MV-4-11 (cell line): ENCODE measurements at regions not wholly inside any gene's neighbourhood (a gene's known extent, or its start where the extent isn't known, plus 50 kb on each side); places are given as distances from the start of the nearest gene placed in this dataset.

Source experiments
- DNase-seq: peaks from one replicate; lab custom pipeline; 2025; lab: John Stamatoyannopoulos, UW

DNA sequence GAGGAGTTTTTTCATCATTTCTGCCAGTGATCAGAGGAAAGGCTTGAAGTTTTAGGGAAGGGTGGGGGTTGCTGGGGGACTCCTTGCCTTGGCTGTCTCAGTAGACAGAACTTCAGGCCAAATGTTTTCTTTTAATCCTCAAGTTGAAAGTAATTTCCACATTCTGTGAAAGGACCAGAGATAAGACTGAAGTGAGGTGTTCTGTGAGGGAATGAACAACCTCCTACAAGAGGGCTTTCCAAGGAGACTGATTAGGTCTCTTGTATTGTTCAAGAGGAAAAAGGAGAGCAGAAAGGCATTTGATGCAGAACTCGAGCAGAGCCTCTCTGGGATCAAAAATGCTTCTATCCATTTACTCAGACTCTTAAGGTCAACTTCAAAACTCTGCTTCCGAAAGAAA, 282.1 kb upstream of the ATP10B start:
- no peak for DNase-seq

DNA sequence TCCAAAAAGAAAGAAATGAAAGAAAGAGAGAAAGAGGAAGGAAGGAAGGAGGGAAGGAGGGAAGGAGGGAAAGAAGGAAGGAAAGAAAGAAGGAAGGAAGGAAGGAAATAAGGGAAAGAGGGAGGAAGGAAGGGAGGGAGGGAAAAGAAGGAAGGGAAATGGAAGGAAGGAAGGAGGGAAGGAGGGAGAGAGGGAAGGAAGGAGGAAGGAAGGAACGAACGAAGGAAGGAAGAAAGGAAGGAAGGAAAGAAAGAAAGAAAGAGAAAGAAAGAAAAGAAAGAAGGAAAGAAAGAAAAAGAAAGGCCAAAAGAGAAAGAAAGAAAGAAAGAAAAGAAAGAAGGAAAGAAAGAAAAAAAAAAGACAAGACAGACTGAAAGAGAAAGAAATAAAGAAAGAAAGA, 263.9 kb upstream of the ATP10B start:
- DNase-seq, result no peak

DNA sequence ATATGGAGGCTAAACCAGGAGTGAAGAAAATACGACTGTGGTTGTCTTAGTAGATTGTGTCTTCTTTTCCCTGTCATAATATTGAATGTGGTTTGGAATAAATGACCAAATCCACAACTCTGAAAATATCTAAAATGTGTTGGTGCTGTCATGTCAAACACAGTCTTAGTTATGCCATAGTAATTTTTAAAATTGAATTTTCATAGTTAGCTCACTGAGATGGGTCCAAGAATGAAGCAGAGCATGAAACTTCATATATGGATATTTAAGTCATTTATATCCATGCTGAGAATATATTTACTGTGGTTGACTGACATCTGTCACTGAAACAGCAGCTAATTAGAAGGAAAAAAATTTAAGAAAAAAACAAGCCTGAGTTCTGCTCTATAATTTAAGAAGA, 260.4 kb upstream of the ATP10B start:
- DNase-seq, result no peak

DNA sequence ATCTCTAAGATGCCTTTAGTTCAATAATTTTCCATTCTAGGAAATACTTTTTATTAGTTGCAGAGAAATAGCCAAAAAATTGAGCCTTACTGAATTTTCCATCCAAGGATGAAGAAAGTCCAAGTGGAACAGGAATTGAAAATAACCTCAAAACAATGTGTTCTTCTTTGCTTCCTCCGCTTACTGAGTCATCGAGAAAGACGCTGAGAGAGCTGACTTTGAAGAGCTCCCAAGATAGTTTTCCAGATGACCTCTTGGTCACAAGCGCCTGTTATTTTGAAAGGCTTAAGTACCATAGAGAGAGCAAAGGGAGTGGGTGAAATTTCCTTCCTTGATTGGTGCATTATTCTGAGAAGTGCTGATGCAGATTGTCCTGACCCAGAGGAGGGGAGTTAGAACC, 253.5 kb upstream of the ATP10B start:
- peak; percentile 48 for DNase-seq

DNA sequence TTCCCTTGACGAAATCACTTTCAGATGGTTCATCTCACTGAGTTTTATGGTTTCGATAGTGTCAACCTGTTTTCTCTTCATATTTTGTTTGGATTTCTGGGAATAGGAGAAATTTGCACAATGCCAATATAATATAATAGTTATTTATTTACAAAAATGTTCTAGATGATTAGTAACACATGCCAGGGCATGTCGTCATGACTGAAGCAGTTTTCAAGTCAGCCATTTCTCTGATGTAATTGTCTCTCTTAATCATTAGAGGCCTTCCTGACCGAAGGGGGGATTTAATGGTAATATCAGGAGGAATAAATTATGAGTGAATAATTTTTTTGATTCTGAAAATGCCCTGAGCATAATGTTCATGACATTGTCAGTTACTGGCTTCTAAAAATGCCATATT, 246.5 kb upstream of the ATP10B start:
- no peak for DNase-seq

DNA sequence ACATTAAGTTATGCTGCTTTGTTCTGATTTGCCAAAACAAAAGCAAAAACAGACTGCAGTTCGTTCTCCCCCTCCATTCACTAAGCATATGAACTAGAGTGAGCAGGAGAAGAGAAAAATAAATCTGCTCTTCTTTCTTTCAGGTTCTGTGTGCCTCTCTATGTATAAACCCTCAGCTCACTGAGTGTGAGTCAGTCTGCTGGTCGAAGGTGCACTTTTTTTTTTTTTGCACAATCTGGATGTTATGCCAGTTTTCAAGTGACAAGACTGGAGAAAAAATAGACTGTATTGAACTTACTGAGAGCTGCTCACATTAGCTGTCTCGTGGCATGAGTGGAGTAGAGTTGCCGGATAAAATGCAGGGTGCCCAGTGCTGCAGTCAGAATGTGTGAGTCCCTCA, 244.6 kb upstream of the ATP10B start:
- DNase-seq, result no peak

DNA sequence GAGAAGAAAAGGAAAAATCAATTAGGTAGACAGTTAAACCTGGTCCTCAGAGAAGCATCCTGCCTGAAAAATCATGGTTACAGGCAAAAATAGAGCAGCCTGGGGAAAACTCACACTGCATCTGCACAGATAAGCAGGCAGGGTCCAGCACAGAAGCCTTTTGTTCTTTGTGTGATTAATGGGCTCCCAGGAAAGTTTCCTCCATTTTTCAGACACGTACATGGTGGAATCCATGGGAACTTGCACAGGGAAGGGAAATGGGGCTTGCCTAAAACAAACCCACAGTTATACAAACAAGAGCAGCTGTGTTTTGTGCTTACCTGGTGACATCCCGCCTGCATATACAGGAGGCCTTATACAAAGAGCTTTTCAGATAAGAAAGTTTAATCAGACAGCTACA, 243.9 kb upstream of the ATP10B start:
- no peak for DNase-seq

DNA sequence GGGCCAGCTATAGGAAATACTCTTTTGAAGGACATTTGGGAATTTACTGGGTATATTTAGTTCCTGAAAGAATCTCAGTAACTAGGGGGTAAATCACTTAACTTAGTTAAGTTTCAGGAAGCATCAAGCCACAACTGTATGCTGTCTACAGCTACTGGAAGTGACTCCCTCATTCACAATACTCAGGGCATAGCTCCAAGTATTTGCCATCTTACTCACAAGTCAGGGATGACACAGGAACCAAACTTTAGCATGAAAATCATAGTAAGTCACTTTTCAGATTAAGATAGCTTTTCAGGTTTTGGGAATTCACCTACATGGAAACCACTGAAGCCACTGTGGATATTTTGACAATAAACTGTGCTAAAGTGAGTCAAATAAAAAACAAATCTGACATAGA, 242.4 kb upstream of the ATP10B start:
- no peak for DNase-seq

DNA sequence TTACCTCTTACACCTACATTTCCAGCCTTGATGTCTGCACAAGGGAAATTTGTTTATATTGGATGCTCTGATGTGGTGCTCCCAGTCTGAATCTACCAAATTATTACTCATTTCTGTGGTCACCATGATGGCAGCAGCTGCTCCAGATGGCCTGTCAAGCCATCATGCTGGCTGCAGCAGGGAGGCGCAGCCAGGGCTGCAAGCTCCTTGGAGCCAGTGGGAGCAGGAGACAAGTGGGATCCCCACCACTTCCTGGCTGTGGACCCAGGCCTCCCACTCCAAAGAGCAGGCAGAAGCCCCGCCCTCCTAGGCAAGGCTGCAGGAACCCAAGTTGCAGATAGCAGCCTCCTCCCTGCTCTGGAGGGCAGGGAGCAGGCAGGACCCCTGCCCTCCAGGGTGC, 241.1 kb upstream of the ATP10B start:
- no peak for DNase-seq

DNA sequence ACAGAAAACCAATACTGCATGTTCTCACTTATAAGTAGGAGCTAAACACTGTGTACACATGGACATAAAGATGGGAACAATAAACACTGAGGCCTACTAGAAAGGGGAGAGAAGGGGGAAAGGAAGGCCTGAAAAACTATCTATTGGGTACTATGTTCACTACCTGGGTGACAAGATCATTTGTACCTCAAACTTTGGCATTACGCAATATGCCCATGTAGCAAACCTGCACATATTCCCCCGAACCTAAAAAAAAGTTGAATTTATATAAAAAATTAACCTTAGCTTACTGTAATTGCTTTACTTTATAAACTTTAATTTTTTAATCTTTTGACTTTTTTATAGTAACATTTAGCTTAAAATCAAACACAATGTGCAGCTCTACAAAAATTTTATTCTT, 237.6 kb upstream of the ATP10B start:
- no peak for DNase-seq

DNA sequence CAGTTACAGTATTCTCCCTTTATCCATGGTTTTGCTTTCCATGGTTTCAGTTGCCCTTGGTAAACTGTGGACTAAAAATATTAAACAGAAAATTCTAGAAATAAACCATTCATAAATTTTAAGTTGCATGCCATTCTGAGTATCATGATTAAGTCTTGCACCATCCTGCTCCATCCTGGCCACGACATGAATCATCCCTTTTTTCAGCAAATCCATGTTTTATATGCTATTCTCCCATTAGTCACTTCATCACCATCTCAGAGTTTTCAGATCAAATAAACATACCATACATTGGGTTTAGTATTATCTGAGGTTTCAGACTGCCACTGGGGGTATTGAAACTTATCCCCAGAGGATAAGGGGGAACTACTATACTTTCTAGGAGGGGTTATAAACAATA, 234.4 kb upstream of the ATP10B start:
- no peak for DNase-seq

DNA sequence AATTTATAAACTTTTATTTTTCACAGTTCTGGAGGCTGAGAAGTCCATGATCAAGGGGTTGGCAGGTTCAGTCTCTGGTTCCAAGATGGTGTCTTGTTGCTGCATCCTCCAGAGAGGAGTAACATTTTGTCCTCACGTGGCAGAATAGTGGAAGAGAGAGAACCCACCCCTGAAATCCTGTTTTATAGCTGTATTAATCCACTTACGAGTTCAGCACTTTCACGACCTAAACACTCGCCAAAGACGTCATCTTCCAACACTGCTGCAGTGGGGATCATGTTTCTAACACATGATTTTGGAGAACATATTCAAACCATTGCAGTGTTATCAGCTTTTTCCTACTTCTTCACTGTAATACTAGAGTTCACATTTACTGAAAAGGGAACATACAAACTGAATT, 233.0 kb upstream of the ATP10B start:
- no peak for DNase-seq

DNA sequence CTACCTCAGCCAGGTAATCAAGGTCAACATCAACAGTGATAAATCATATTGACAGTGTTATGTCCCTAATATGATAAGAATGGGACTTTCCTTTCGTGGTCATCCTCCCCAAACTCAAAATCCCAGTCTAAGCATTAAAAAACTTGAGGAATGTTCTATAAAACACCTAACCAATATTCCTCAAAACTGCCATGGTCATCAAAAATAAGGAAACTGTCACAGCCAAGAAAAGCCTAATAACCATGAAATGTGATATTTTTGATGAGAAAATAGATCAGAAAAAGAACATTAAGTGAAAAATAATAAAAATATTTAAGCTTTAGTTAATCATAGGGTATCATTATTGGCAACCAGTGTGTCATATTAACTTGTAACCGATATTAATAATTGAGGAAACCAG, 232.1 kb upstream of the ATP10B start:
- DNase-seq, result no peak

DNA sequence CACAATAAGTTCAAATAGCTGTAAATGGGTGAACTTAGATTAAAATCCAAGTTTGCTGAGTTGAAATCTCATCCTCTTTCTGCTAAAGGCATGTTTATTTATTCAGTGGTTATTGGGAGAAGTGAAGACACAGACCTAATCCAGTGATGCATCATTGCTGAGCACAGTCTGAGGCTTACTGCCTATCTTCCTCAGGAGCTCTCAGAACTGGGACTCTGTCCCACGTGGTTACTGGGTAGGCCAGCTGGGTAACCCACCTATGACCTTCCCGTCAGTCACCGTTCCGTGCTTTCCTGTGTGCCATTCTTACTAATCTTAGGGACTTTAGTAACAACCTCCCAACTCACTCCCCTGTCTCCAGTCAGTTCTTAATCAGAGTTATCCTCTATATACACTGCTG, 226.8 kb upstream of the ATP10B start:
- DNase-seq, result no peak

DNA sequence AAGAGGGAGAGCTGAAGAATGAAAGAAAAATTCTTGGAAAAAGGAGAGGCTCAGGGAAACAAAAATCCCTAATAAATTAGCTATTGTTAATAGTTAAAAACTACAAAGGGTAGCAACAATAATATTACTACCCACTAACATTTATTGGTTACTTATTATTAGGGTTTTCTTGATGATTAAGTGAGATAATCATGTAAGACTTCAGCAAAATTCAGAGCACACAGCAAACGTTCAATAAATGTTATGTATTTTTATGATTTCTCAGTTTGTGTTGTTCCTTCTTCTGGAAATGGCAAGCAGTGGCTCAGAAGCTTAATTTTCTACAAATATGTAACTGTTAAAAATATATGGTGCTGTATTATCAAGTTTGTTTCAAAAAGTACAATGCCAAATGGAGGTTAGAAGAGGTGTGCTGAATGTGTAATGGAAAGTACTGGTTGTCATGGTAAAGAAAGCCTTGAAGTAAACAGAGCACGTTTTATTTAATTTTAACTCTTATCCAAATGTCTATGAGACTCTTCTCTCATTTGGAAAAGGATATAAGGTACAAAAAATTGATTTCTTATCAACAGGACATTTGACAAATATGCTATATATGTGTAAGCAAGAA, 226.0 kb upstream of the ATP10B start:
- DNase-seq, result no peak

DNA sequence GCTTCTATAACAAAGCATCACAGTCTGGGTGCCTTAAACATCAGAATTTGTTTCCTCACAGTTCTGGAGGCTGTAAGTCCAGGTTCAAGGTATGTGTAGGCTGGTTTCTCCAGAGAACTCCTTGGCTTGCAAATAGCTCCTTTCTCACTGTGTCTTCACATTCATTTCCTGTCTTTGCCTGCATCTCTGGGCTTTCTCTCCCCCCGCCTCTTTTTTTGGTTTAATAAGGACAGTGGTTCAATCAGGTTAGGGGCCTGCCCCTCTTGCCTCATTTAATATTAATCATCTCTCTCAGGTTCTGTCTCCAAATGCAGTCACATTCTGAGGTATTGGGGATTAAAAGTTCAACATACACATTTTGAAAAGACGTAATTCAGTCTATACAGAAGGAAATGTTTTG, 225.5 kb upstream of the ATP10B start:
- DNase-seq, result no peak

DNA sequence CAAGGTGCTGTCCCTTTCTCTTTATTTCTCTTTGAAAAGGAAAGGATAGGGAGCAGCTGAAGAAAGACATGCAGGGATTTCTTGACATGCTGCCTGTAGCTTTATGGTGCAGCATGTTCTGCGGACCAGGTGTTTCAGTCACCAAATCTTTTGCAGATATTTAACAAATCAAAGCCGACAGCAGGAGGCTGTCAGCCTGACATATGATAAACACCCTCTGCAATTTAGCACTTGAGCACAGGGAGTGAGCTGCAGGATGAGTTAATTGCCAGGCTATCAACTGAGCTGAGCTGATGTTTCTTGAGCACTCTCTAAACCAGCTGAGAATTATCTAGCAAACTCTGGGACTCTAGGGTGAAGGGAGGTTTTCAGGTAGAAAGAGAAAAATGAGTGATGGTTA, 212.8 kb upstream of the ATP10B start:
- DNase-seq, result no peak

DNA sequence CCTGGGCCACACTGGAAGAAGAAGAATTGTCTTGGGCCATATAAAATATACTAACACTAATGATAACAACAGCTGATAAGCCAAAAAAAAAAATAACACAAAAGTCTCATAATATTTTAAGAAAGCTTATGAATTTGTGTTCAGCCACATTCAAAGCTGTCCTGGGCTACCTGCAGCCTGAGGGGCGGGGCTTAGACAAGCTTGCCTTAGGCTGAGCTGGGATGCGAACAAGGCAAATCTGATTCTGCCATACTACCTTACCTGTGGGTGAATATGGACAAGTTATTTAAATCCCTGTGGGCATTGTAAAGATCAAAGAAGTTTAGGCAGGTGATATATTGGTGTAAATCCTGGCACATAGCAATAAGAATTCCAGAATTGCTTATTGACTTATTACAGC, 212.3 kb upstream of the ATP10B start:
- no peak for DNase-seq

DNA sequence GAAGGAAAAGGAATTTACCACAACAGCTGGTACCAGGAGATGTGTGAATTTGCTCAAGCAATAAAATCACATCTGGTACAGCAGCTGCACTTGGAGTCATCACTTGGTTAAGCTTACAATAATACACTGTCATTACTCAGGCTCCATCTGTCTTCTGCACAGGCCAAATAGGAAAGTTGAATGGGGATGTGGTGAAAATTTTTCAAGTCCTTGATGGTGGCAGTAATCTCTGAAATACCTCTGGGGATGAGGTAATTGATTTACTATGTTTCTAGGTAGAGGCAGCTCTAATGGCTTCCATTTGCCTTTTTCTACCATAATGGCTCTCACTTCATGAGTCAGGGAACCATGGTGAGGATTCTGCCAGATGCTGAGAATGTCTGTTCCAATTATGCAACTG, 206.8 kb upstream of the ATP10B start:
- DNase-seq, result no peak

DNA sequence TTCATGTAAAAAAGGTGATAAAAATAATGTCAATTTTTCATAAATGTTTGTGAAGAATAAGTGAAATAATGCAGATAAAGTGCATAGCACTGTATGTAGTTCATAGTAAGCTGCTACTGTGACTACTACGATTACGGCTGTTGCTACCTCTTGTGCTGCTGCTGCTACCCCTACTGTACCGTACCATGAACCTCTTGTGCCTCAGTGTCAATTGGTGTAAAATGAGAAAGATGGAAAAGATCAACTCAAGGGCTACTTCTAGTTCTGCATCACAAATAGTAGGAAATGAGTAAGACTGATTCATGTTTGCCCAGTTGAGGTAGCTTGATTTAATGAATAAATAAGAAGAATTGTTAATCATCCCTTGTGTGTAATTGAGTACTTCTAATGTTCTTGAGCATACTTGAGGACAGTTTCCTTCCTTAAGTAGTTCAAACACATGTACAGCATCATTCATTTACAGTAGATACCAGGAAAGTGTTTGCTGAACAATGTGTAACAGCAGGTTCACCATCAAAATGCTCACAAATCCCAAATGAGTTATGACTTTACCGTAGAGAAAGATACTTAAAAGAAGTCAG, 200.0 kb upstream of the ATP10B start:
- DNase-seq, result no peak

DNA sequence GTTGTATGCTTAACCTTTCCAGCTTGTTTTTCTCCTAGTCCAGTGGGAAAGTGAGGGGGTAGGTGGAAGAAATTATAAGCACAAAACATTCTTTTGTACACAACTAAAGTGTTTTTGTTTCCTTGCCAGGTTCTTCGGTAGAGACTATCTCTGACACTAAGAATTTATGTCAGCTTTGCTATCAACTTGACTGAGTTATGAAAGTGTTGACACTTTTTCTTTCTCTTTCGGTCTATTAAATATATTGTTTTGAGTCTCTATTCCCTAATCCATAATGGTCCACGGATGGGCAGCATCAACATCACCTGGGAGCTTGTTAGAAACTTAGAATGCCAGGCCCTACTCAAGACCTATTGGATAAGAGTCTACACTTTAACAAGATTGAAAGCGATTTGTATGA, 195.0 kb upstream of the ATP10B start:
- DNase-seq, result no peak

DNA sequence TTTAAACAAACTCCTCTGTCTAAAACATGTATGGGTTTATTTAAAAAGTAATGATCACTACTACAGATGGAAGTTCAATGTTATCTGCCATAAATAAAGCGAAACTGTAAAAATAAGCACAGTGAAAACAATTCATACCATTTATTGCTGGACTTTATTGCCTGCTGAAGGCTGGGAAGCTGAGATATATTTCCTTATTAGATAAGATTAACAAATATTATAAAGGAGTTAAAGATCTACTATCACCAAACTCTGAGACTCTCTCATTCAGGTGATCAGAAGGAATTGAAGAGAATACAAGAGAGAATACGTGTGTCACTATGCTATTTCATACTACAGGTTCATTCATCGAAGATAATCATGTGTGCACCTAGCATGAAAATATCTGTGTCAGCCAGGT, 190.9 kb upstream of the ATP10B start:
- no peak for DNase-seq

DNA sequence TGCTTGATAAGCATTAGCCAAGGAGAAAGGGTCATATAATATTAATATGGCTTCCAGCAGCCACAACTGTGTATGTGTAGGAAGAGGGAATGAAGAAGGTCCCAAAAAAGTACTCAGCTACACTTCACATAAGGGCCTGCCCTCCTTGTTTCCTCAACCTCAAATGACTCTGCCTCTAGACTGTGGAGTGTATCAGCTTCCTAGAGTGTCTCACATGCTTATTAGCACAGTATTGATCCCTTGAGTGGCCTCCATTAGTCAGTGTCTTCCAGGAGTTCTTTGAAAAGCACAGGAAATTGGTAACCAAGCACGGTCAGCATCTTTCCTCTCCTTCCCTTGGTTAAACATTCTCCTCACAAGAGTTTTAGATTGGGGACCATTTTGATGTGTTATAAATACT, 190.4 kb upstream of the ATP10B start:
- DNase-seq, result no peak

DNA sequence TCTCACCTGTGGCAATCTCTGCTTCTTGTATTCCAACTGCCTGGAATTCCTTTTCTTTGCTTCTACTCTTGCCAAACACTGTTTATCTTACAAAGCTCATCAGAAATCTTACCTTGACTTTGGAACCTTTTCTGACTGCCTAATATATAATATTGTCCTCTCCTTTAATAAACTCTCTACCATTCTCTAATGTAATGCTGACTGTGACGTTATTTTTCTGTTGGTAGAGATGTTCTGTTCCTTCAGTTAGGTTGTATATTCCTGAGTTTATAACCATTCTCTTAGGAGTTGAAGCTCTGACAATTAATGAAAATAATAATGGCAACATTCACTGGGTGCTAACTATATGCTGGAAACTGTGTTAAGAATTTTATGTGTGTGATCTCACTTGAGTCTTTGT, 188.8 kb upstream of the ATP10B start:
- no peak for DNase-seq

DNA sequence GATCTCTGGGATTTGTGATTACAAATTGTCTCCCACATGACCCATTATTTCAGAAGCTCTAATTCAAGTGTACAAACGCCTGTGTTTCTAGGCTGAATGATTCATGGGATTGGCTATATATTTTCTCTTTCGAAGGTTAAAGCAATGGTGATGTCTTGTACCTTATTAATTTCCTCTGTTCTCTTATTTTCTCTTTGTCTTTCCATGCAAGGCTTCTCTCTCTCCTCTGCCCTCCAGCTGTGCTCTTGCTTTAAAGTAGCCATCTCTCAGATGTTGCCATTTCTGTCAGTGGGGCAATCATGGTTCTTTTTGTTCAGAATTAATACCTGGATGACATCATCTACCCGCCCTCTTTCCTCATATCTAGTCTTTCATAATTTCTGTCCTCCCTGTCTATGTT, 184.3 kb upstream of the ATP10B start:
- no peak for DNase-seq
